Neuronal stem cell (in vitro differentiated cells): ENCODE measurements at regions not wholly inside any gene's neighbourhood (a gene's known extent, or its start where the extent isn't known, plus 50 kb on each side); places are given as distances from the start of the nearest gene placed in this dataset.

Source experiments
- DNase-seq: peaks from one replicate; pipeline ENCODE4 v3.0.0-alpha.2; 2013; ENCODE audit warnings: low spot score
- H2AFZ ChIP-seq: one replicate; pipeline ENCODE4 v1.6.1; 2013; ENCODE audit warnings: mild to moderate bottlenecking, low read length, inconsistent platforms
- H2AK5ac ChIP-seq: 2 replicates; pipeline ENCODE4 v1.6.1; 2013; ENCODE audit warnings: low read depth, mild to moderate bottlenecking, inconsistent platforms, low read length, moderate library complexity, mixed read lengths
- H2BK120ac ChIP-seq: 2 replicates; pipeline ENCODE4 v1.6.1; 2013; ENCODE audit warnings: low read depth, mild to moderate bottlenecking, inconsistent platforms, low read length, moderate library complexity, mixed read lengths
- H2BK12ac ChIP-seq: one replicate; pipeline ENCODE4 v1.6.1; 2013; ENCODE audit warnings: low read length, inconsistent platforms
- H2BK15ac ChIP-seq: 2 replicates; pipeline ENCODE4 v1.6.1; 2013; ENCODE audit warnings: mild to moderate bottlenecking, low read length, inconsistent platforms, mixed read lengths
- H2BK5ac ChIP-seq: one replicate; pipeline ENCODE4 v1.6.1; 2013; ENCODE audit warnings: inconsistent platforms, mild to moderate bottlenecking, low read length, moderate library complexity
- H3K14ac ChIP-seq: one replicate; pipeline ENCODE4 v1.6.1; 2013; ENCODE audit warnings: low read length, inconsistent platforms
- H3K18ac ChIP-seq: 2 replicates; pipeline ENCODE4 v1.6.1; 2013; ENCODE audit warnings: low read length, inconsistent platforms
- H3K23ac ChIP-seq: 2 replicates; pipeline ENCODE4 v1.6.1; 2013; ENCODE audit warnings: low read depth, mild to moderate bottlenecking, mixed read lengths, low read length, inconsistent platforms; ENCODE audit not compliant: poor library complexity
- H3K27ac ChIP-seq: replicated peaks from 3 replicates; pipeline ENCODE4 v1.5.1; 2013; ENCODE audit warnings: low read length, inconsistent platforms
- H3K27me3 ChIP-seq, 3 experiments: 2 replicates each; pipeline ENCODE4 v1.6.1; 2013; ENCODE audit warnings: low read length in 3 of 3, mild to moderate bottlenecking in 2 of 3, inconsistent platforms in 1 of 3, low read depth in 1 of 3, mixed read lengths in 1 of 3, moderate library complexity in 1 of 3; ENCODE audit not compliant: control insufficient read depth in 3 of 3, insufficient read depth in 3 of 3
- H3K36me3 ChIP-seq, 2 donors: replicated peaks in 1 of 2; 2 replicates each; pipeline ENCODE4 v1.6.1; 2013; ENCODE audit warnings: low read length in 2 of 2; ENCODE audit not compliant: control insufficient read depth in 2 of 2, insufficient read depth in 2 of 2
- H3K4ac ChIP-seq: 2 replicates; pipeline ENCODE4 v1.6.1; 2013; ENCODE audit warnings: inconsistent platforms, mild to moderate bottlenecking, low read length, moderate library complexity
- H3K4me1 ChIP-seq, 2 donors: 1 replicate in 1 of 2; 2 replicates in 1 of 2; pipeline ENCODE4 v1.6.1; 2013; ENCODE audit warnings: low read length in 2 of 2, low read depth in 1 of 2; ENCODE audit not compliant: control insufficient read depth in 2 of 2, insufficient read depth in 1 of 2
- H3K4me2 ChIP-seq: one replicate; pipeline ENCODE4 v1.6.1; 2013; ENCODE audit warnings: mild to moderate bottlenecking, low read length, inconsistent platforms; ENCODE audit not compliant: insufficient read depth, poor library complexity, severe bottlenecking
- H3K4me3 ChIP-seq, 2 donors: 2 replicates each; pipeline ENCODE4 v1.5.1; 2013; ENCODE audit warnings: low read length in 2 of 2, mild to moderate bottlenecking in 2 of 2, inconsistent platforms in 1 of 2, moderate library complexity in 1 of 2
- H3K79me1 ChIP-seq: one replicate; pipeline ENCODE4 v1.6.1; 2013; ENCODE audit warnings: low read depth, mild to moderate bottlenecking, inconsistent platforms, low read length, moderate library complexity
- H3K9ac ChIP-seq: one replicate; pipeline ENCODE4 v1.6.1; 2013; ENCODE audit warnings: mild to moderate bottlenecking, low read depth, low read length, inconsistent platforms; ENCODE audit not compliant: poor library complexity
- H3K9me3 ChIP-seq, 2 donors: replicated peaks in 1 of 2; 2 replicates each; pipeline versions ENCODE3 to v1.6.1; 2013; ENCODE audit warnings: low read length in 2 of 2, mild to moderate bottlenecking in 2 of 2, inconsistent platforms in 1 of 2, low read depth in 1 of 2, mixed read lengths in 1 of 2, moderate library complexity in 1 of 2; ENCODE audit not compliant: control insufficient read depth in 2 of 2, insufficient read depth in 1 of 2
- H4K8ac ChIP-seq: one replicate; pipeline ENCODE4 v1.6.1; 2013; ENCODE audit warnings: low read depth, mild to moderate bottlenecking, inconsistent platforms, low read length, moderate library complexity
- H4K91ac ChIP-seq: one replicate; pipeline ENCODE4 v1.6.1; 2013; ENCODE audit warnings: low read length, low read depth, mild to moderate bottlenecking, inconsistent platforms; ENCODE audit not compliant: poor library complexity
- WGBS, 2 donors: extraction: QIAGEN DNeasy Blood & Tissue Kit; methylation state at CpG; one replicate each; pipeline ENCODE4 v1.1.7; 2013; ENCODE audit warnings: missing lambda C conversion rate in 2 of 2, mixed read lengths in 1 of 2; ENCODE audit not compliant: insufficient read length in 2 of 2, insufficient replicate concordance in 1 of 2; ENCODE audit errors: extremely low coverage in 2 of 2; 5-methylcytosine and 5-hydroxymethylcytosine counted together

DNA sequence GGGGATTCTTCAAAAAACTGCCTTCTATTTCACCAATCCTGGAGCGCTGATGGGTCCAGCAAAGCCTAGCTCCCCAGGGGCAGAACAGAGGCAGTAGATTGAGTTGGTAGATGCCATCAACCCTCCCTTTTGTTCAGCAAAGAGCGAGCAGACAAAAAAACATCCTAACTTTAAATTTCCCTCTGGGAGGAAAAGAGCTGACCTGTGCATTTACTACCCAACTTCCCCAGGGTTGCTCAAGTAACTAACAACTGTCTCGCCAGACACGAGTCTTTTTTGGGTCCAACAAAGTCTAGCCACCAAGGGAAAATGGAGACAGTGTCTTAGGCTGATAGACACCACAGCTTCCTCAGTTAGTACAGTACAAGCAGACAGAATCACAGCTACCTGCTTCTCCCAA, 476.3 kb upstream of the GRIA1 start:
- H3K27ac ChIP-seq, result no peak overlapping the region
- no peak overlapping the region for H2BK15ac ChIP-seq
- H4K8ac ChIP-seq, result no peak overlapping the region
- peaks cover 0 to 3% of the 10 kb centered on the region in 2 donors for H3K9me3 ChIP-seq
- H2BK12ac ChIP-seq, result no peak overlapping the region
- no peak overlapping the region for H3K4me3 ChIP-seq
- no peaks in the 10 kb centered on the region for H3K4me1 ChIP-seq
- no peak overlapping the region for H3K23ac ChIP-seq
- no peak overlapping the region for H3K4ac ChIP-seq
- no peak for DNase-seq
- H3K79me1 ChIP-seq, result no peaks in the 10 kb centered on the region
- H3K9ac ChIP-seq, result no peak overlapping the region
- no peak overlapping the region for H4K91ac ChIP-seq
- H2AK5ac ChIP-seq, result no peak overlapping the region
- H3K27me3 ChIP-seq, result no peaks in the 10 kb centered on the region
- no peak overlapping the region for H2AFZ ChIP-seq
- no peak overlapping the region for H3K14ac ChIP-seq
- H3K4me2 ChIP-seq, result no peak overlapping the region
- H3K36me3 ChIP-seq, result no peaks in the 10 kb centered on the region
- H2BK120ac ChIP-seq, result no peak overlapping the region
- WGBS, 2 donors, result no CpG with 5 or more reads among the region's 4 CpGs
- no peak overlapping the region for H2BK5ac ChIP-seq
- H3K18ac ChIP-seq, result no peak overlapping the region

- H3K9me3 ChIP-seq, result peaks cover 0 to 6% of the 10 kb centered on the region in 2 donors
- no peak overlapping the region for H4K91ac ChIP-seq
- no peak overlapping the region for H3K27ac ChIP-seq
- no peak overlapping the region for H2AFZ ChIP-seq
- no peak overlapping the region for H2BK12ac ChIP-seq
- H3K4me1 ChIP-seq, result no peaks in the 10 kb centered on the region
- H2AK5ac ChIP-seq, result no peak overlapping the region
- H3K27me3 ChIP-seq, result no peaks in the 10 kb centered on the region
- no peak overlapping the region for H4K8ac ChIP-seq
- H3K23ac ChIP-seq, result no peak overlapping the region
- H3K36me3 ChIP-seq, result no peaks in the 10 kb centered on the region
- no peak for DNase-seq
- no peak overlapping the region for H2BK5ac ChIP-seq
- H2BK120ac ChIP-seq, result no peak overlapping the region
- WGBS, 2 donors, result no CpG with 5 or more reads among the region's 4 CpGs
- no peak overlapping the region for H2BK15ac ChIP-seq
- no peak overlapping the region for H3K4me3 ChIP-seq
- H3K4me2 ChIP-seq, result no peak overlapping the region
- no peak overlapping the region for H3K9ac ChIP-seq
- no peak overlapping the region for H3K4ac ChIP-seq
- H3K79me1 ChIP-seq, result no peaks in the 10 kb centered on the region
- H3K18ac ChIP-seq, result no peak overlapping the region
- no peak overlapping the region for H3K14ac ChIP-seq
These were observed 472.3 kb upstream of the GRIA1 start for GRCh38 chr5:153018121-153018520.

GRCh38 chr5:153030755-153031725, 459.4 kb upstream of the GRIA1 start:
- H3K27me3 ChIP-seq, result no peaks in the 10 kb centered on the region
- H3K23ac ChIP-seq, result no peak overlapping the region
- no peak overlapping the region for H3K9ac ChIP-seq
- no peak overlapping the region for H2AFZ ChIP-seq
- H3K18ac ChIP-seq, result no peak overlapping the region
- no peak overlapping the region for H4K8ac ChIP-seq
- H2BK5ac ChIP-seq, result no peak overlapping the region
- no peak overlapping the region for H4K91ac ChIP-seq
- no peak overlapping the region for H2BK15ac ChIP-seq
- H3K79me1 ChIP-seq, result no peaks in the 10 kb centered on the region
- H3K27ac ChIP-seq, result no peak overlapping the region
- no peak overlapping the region for H2BK120ac ChIP-seq
- H2BK12ac ChIP-seq, result no peak overlapping the region
- no peak overlapping the region for H2AK5ac ChIP-seq
- no CpG with 5 or more reads among the region's 5 CpGs for WGBS, 2 donors
- DNase-seq, result no peak
- H3K9me3 ChIP-seq, result peaks cover 0 to 3% of the 10 kb centered on the region in 2 donors
- no peaks in the 10 kb centered on the region for H3K36me3 ChIP-seq
- no peak overlapping the region for H3K4ac ChIP-seq
- H3K4me3 ChIP-seq, result no peak overlapping the region
- H3K4me1 ChIP-seq, result no peaks in the 10 kb centered on the region
- H3K4me2 ChIP-seq, result no peak overlapping the region
- no peak overlapping the region for H3K14ac ChIP-seq

- Histone ChIP-seq H4K8ac (no peak overlapping the region), H3K9ac (no peak overlapping the region), H3K36me3 (no peaks in the 10 kb centered on the region), H3K4me1 (no peaks in the 10 kb centered on the region), H3K79me1 (no peaks in the 10 kb centered on the region), H2BK12ac (no peak overlapping the region), H2AFZ (no peak overlapping the region), H3K4ac (no peak overlapping the region), H3K27me3 (no peaks in the 10 kb centered on the region), H2BK5ac (no peak overlapping the region), H3K4me2 (no peak overlapping the region), H3K9me3 (peaks cover 0 to 4% of the 10 kb centered on the region in 2 donors), H3K4me3 (no peak overlapping the region), H3K27ac (no peak overlapping the region), H3K18ac (no peak overlapping the region), H4K91ac (no peak overlapping the region), H3K23ac (no peak overlapping the region), H2BK15ac (no peak overlapping the region), H3K14ac (no peak overlapping the region), H2BK120ac (no peak overlapping the region), H2AK5ac (no peak overlapping the region)
- no peak for DNase-seq
- no CpG with 5 or more reads among the region's 3 CpGs for WGBS, 2 donors
These were observed 451.0 kb upstream of the GRIA1 start for GRCh38 chr5:153039501-153039900.
